Stimulated activated CD8-positive, alpha-beta memory T cell treated with anti-CD3 and anti-CD28 coated beads, Interleukin-15, amount 100 ng/mL, for 48 hours (primary cell): ENCODE measurements at regions not wholly inside any gene's neighbourhood (a gene's known extent, or its start where the extent isn't known, plus 50 kb on each side); places are given as distances from the start of the nearest gene placed in this dataset.
"Not testable (repeated sequence)": the region's sequence is repeated elsewhere in the genome, so short reads cannot be mapped to it uniquely, and the experiment has no call there.

Source experiments
- DNase-seq, 2 donors: peaks; one replicate each; pipeline ENCODE4 v3.0.0-alpha.2; 2020; ENCODE audit warnings: low read depth in 2 of 2

DNA sequence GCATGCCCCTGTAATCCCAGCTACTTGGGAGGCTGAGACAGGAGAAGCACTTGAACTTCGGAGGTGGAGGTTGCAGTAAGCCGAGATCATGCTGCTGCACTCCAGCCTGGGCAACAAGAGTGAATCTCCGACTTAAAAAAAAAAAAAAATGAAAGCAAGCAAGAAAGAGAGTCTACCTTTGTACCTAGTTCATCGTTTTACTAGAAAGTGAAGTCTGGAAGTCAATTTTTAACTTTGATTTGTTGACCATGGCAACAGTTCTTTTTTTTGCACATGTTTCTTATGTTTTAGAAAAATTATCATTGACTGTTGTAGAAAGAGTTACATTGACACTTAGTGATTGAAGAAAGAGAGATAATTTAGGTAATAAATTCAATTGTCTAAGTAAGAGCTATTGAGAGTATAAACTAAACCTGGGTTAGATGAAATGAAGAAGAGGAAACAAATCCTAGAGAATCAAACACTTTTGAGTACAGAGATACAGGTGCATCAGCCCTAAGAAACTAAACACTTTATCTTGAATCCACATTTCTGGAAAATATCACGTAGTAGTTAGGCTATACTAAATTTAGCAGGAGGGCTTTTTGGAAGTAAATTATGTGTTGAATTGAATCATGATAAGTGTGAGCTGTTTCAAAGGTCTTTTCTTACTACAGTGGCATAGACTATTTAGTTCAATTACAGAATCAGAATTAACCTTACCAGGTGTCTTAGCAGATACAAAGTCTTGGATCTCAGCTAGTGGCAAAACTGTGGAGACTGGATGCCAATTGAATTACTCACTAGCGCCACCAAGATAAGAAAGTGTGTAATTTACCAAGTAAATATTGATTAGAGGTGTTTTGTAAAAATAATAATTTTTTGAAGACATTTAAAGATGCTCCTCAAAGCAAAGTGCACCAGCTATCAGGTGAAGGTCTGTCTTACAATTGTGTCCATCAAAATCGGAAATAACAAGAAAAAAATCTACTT lies 303.4 kb upstream of the NRXN1 start:
- DNase-seq = no peak

- DNase-seq = no peak
These were observed 297.6 kb upstream of the NRXN1 start for GRCh38 chr2:51329512-51329911.

GRCh38 chr2:51324051-51324450 lies 292.1 kb upstream of the NRXN1 start:
- DNase-seq = no peak

GRCh38 chr2:51322613-51323012 lies 290.7 kb upstream of the NRXN1 start:
- DNase-seq = no peak

DNA sequence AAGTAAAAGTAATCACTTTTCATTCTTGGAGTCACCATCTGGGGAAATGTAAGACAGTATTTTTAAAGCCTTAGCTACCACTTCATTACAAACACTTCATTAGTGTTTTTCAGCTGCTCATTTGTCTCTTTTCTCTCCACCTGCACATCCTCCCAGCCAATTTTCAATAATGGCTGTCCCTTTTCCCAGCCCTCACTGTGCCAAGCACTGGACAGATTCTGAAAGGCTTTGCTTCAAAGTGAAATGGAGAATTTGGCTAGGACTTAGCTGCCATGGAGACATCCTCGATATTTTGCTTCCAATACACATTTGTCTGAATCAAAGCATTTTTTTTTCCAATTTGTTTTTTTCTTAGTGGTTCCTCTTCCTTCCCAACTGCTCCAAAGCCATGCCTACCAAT lies 272.4 kb upstream of the NRXN1 start:
- no peak for DNase-seq

GRCh38 chr2:51301381-51301780 lies 269.4 kb upstream of the NRXN1 start:
- no peak for DNase-seq

DNA sequence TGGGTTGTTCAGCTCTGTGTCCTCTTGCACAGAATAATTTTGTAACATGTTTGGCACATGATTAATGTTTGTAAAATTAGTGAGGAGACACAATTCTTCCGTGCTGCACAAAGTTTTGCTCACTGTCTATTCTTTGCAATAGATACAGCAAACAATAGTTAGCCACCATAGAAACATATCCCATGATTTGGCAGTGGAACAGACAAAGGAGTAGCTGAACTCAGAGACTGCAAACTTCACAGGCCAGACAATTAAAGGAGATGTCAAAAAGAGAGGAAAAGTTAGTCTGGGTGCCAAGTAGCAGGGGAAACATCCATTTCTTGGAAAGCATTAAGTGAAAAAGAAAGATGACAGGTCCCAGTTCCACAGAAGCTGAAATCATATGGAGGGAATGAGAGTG lies 267.4 kb upstream of the NRXN1 start:
- no peak for DNase-seq

GRCh38 chr2:51297488-51297887 lies 265.6 kb upstream of the NRXN1 start:
- no peak for DNase-seq

DNA sequence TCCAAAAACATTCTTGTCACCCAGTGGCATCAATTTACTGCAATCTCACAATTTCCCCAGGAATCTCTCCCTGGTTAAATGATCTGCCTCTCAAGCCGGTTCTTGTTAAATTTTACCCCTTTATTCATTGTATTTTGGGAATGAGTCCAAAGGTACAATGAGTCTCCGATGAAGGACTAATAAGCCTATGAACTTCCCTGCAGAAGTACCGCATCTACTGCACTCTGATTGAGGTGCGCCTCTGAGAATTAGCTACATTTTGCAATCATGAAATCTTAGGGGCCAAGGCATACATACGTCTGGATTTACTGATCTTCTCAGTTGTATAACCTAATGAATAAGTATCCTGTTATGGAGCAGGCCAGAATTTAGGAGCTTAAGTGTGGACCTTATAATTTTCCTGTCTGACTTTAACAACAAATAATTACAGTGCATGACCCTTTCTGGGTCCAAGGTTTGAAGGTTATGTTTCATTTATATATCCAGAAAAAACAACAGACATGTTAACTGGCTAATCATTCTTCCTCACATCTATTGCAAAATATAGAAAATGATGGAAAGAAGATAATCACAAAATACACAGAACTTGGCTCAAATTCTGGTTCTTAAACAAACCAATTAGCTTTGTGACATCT lies 261.8 kb upstream of the NRXN1 start:
- DNase-seq = no peak

- DNase-seq = no peak
These were observed 260.0 kb upstream of the NRXN1 start for GRCh38 chr2:51291762-51292551.

DNA sequence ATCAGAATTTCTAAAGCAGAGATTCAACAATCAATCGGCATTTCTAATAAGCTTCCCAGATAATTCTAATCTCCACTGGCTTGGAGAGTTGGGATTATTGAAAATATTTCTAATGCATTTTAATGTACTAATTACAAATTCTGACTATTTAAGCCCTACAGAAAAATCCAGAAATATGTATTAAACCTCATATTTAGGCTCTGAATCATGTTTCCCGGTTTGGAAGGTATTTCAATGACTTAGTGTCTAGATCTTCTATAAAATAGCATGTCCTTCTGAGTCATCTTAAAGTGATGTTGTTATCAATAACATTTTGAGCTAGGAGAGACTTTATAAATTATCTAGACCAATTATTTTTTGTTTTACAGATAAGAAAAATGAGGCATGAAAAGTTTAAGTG lies 258.8 kb upstream of the NRXN1 start:
- no peak for DNase-seq

GRCh38 chr2:51289045-51289444 lies 257.1 kb upstream of the NRXN1 start:
- DNase-seq = no peak

DNA sequence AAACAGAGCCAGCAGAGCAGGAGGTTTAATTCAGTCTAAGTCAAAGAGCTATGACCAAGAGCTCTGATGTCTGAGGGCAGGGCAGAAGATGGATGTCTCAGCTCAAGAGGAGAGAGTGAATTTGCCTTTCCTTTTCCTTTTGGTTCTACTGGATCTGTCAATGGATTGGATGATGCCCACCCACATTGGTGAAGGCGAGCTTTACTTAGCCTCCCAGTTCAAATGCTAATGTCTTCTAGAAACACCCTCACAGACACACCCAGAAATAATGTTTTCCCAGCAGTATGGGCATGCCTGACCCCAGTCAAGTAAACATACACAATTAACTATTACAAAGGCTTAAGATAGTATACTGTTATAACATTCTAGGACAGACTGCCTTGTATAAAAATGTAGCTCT lies 236.3 kb upstream of the NRXN1 start:
- no peak for DNase-seq

GRCh38 chr2:51265539-51265938 lies 233.6 kb upstream of the NRXN1 start:
- DNase-seq = no peak

DNA sequence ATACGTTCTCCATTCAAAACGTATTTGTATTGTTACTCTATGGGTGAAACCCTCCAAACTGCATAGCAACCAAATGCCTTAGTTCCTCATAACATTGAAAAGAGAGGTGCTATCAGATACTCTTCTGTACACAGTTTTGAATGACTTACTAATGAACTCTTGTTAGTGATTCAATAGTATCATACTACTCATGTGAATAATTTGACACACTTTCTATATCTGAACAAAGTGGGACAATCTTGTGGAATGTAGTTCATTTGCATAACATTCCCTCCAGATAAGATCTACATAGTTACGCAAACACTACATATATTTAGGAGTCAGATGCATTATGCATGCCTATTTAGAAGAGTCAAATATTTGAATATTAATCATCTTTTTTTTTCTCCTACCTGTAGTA lies 232.0 kb upstream of the NRXN1 start:
- no peak for DNase-seq

DNA sequence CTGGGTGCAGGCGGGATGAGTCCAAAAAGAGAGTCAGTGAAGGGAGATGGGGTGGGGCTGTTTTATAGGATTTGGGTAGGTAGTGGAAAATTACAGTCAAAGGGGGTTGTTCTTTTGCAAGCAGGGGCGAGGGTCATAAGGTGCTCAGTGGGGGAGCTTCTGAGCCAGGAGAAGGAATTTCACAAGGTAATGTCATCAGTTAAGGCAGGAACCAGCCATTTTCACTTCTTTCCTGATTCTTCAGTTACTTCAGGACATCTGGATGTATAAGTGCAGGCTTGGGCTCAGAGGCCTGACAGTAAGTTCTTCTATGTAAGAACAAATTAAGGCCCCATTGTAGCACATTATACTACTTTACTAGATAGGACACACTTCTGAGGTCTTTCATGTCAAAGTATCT lies 231.2 kb upstream of the NRXN1 start:
- not testable (repeated sequence) for DNase-seq

DNA sequence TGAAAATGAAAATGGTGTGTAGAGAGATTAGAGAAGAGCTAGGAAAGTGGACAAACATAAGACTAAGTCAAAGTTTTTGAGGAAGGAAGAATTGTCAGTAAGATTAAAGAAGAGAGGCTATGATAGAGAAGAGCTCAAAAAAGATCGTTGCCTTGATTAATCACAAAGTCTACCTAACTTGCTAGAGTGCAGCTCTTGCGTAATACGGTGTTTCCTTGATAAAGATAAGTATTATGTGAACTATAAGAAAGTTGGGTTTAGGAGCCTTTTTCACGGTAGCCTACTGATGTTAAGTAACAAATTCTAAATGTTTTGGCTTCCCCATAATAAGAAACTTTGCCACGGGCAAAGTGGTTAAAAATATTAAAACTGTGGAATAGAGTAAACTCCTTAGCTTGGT lies 226.4 kb upstream of the NRXN1 start:
- no peak for DNase-seq

DNA sequence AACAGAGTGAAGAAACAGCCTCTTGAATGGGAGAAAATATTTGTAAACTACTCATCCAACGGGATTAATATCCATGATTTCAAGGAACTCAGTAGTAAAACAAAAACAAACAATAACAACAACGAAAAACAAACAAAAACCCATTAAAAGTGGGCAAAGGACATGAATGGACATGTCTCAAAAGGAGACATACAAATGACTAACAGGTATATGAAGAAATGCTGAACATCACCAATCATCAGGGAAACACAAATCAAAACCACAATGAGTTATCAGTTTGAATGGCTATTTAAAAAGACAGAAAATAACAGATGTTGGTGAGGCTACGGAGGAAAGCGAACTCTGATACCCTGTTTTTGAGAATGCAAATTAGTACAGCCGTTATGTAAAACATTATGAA lies 224.8 kb upstream of the NRXN1 start:
- no peak for DNase-seq

DNA sequence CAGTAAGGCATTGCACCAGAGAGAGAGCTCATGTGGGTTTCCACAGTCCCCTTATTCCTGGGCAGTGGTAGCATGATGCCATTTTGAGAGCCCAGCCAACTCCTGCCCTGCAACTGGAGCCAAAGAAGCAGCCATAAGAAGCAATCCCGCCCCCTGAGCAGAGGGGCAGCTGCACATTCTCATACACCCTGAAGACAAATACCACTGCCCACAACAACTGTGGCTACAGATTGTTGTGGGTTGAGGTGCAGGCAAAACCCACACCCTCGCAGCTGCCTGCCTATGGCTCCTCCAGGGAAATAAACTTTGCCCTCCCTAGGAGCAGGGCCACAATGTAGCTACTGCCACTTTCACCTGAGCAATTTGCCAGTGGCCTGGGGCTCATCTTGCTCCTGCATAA lies 219.4 kb upstream of the NRXN1 start:
- no peak for DNase-seq

GRCh38 chr2:51247252-51247805 lies 215.4 kb upstream of the NRXN1 start:
- DNase-seq = no peak

- DNase-seq = no peak
These were observed 212.1 kb upstream of the NRXN1 start for GRCh38 chr2:51243892-51244535.
